Progenitor cell of endocrine pancreas (in vitro differentiated cells): ENCODE measurements at regions not wholly inside any gene's neighbourhood (a gene's known extent, or its start where the extent isn't known, plus 50 kb on each side); places are given as distances from the start of the nearest gene placed in this dataset.

Experiments used
- DNase-seq: peaks from one replicate; pipeline ENCODE4 v3.0.0; 2021; ENCODE audit warnings: low spot score; ENCODE audit not compliant: unreplicated experiment
- H3K27ac Mint-ChIP-seq: 2 replicates; pipeline ENCODE4 v1.8.0; 2021; ENCODE audit warnings: mild to moderate bottlenecking, moderate library complexity, mixed read lengths
- H3K27me3 Mint-ChIP-seq: 2 replicates; pipeline ENCODE4 v1.8.0; 2021; ENCODE audit warnings: mixed read lengths
- H3K36me3 Mint-ChIP-seq: 2 replicates; pipeline ENCODE4 v1.8.0; 2022; ENCODE audit warnings: mixed read lengths; ENCODE audit not compliant: insufficient read depth
- H3K4me1 Mint-ChIP-seq: 2 replicates; pipeline ENCODE4 v1.8.0; 2021; ENCODE audit warnings: low read depth, mixed read lengths
- H3K4me3 Mint-ChIP-seq: 2 replicates; pipeline ENCODE4 v1.8.0; 2021; ENCODE audit warnings: low read depth, mild to moderate bottlenecking, moderate library complexity, mixed read lengths
- H3K9me3 Mint-ChIP-seq: 2 replicates; pipeline ENCODE4 v1.8.0; 2021; ENCODE audit warnings: low read depth, mixed read lengths
- TF ChIP-seq, protein P1 (sequence below): fragments of 200-600 bp; sonication (generic); IDR thresholded peaks from one replicate; pipeline ENCODE4 v1.5.0; 2021; ENCODE audit warnings: antibody characterized with exemption, mild to moderate bottlenecking; ENCODE audit not compliant: unreplicated experiment

- H3K27ac Mint-ChIP-seq: no peak overlapping the region
- DNase-seq: no peak
- H3K4me3 Mint-ChIP-seq: no peak overlapping the region
- peaks cover 7% of the 10 kb centered on the region for H3K9me3 Mint-ChIP-seq
- TF ChIP-seq, protein P1, sequence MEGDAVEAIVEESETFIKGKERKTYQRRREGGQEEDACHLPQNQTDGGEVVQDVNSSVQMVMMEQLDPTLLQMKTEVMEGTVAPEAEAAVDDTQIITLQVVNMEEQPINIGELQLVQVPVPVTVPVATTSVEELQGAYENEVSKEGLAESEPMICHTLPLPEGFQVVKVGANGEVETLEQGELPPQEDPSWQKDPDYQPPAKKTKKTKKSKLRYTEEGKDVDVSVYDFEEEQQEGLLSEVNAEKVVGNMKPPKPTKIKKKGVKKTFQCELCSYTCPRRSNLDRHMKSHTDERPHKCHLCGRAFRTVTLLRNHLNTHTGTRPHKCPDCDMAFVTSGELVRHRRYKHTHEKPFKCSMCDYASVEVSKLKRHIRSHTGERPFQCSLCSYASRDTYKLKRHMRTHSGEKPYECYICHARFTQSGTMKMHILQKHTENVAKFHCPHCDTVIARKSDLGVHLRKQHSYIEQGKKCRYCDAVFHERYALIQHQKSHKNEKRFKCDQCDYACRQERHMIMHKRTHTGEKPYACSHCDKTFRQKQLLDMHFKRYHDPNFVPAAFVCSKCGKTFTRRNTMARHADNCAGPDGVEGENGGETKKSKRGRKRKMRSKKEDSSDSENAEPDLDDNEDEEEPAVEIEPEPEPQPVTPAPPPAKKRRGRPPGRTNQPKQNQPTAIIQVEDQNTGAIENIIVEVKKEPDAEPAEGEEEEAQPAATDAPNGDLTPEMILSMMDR: no peak
- no peaks in the 10 kb centered on the region for H3K27me3 Mint-ChIP-seq
- H3K36me3 Mint-ChIP-seq: peaks cover 3% of the 10 kb centered on the region
- H3K4me1 Mint-ChIP-seq: peaks cover 1% of the 10 kb centered on the region
Measured at GRCh38 chr13:58823701-58824100, 1192.2 kb downstream of the PCDH17 start.

GRCh38 chr13:58827904-58828303 lies 1196.4 kb downstream of the PCDH17 start:
- no peak overlapping the region for H3K4me3 Mint-ChIP-seq
- peaks cover 8% of the 10 kb centered on the region for H3K9me3 Mint-ChIP-seq
- H3K27me3 Mint-ChIP-seq: no peaks in the 10 kb centered on the region
- TF ChIP-seq, protein P1: no peak
- H3K27ac Mint-ChIP-seq: no peak overlapping the region
- H3K4me1 Mint-ChIP-seq: peaks cover 1% of the 10 kb centered on the region
- H3K36me3 Mint-ChIP-seq: peaks cover under 1% of the 10 kb centered on the region
- no peak for DNase-seq

- TF ChIP-seq, protein P1: no peak
- no peaks in the 10 kb centered on the region for H3K27me3 Mint-ChIP-seq
- no peak overlapping the region for H3K4me3 Mint-ChIP-seq
- H3K27ac Mint-ChIP-seq: no peak overlapping the region
- H3K36me3 Mint-ChIP-seq: peaks cover 2% of the 10 kb centered on the region
- DNase-seq: no peak
- H3K9me3 Mint-ChIP-seq: peaks cover 12% of the 10 kb centered on the region
- H3K4me1 Mint-ChIP-seq: peaks cover 1% of the 10 kb centered on the region
Measured at GRCh38 chr13:58830841-58831240, 1199.3 kb downstream of the PCDH17 start.

GRCh38 chr13:58838615-58839014 lies 1207.1 kb downstream of the PCDH17 start:
- no peak overlapping the region for H3K4me3 Mint-ChIP-seq
- peaks cover under 1% of the 10 kb centered on the region for H3K36me3 Mint-ChIP-seq

DNA sequence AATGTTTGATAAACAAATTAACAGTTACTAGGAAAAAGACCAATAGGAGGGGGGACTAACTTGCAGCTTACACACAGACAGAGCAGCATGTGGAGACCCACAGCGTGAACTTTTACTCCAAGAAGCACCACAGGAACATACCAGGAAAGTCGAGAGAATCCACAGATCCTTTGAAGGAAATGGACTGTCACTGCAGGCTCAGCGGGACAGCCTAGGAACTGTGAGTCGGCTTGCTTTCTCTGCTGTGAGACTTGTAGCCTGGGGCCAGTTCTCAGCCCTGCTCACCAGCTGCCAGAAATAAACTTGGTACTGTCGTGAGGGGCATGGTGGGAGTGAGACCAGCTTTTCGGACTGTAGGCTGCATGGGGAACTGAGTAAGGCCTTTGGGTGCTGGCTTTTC lies 1211.5 kb downstream of the PCDH17 start:
- Mint-ChIP-seq H3K27me3 (no peaks in the 10 kb centered on the region), H3K36me3 (peaks cover 3% of the 10 kb centered on the region), H3K4me1 (peaks cover 7% of the 10 kb centered on the region), H3K9me3 (peaks cover 28% of the 10 kb centered on the region), H3K27ac (no peak overlapping the region), H3K4me3 (no peak overlapping the region)
- TF ChIP-seq, protein P1: no peak
- no peak for DNase-seq

More at GRCh38 chr13:58838615-58839014, 1207.1 kb downstream of the PCDH17 start:
- H3K27me3 Mint-ChIP-seq: no peaks in the 10 kb centered on the region
- DNase-seq: no peak
- peaks cover 6% of the 10 kb centered on the region for H3K9me3 Mint-ChIP-seq
- H3K4me1 Mint-ChIP-seq: peaks cover 7% of the 10 kb centered on the region
- TF ChIP-seq, protein P1: no peak
- no peak overlapping the region for H3K27ac Mint-ChIP-seq
